HepG2 (cell line): ENCODE measurements at regions not wholly inside any gene's neighbourhood (a gene's known extent, or its start where the extent isn't known, plus 50 kb on each side); places are given as distances from the start of the nearest gene placed in this dataset.

Source experiments
- ATAC-seq: fragments of 200-7000 bp; cut with Tn5 transposase; 3 replicates; pipeline ENCODE4 v1.9.1; 2020; ENCODE audit warnings: mild to moderate bottlenecking, moderate library complexity
- BruUV-seq: library from RNA; stranded (reverse); fragments of 400-500 nt; replicated peaks from 2 replicates; lab custom pipeline; 2021; lab: Mats Ljungman, UMichigan
- CTCF ChIA-PET: fragments of 300-600 bp; formaldehyde crosslinking; extraction: SDS; loops from one replicate; lab custom pipeline; 2021; ENCODE audit warnings: low total read pairs, inconsistent platforms, low intra/inter-chr PET ratio; lab: Yijun Ruan, JAX
- POLR2A ChIA-PET: fragments of 350-600 bp; sonication (Branson Sonifier 250); formaldehyde crosslinking; loops from one replicate; lab custom pipeline; 2020; ENCODE audit warnings: antibody characterized with exemption, inconsistent platforms; lab: Yijun Ruan, JAX
- DNase-seq: peaks from one replicate; pipeline ENCODE4 v3.0.0-alpha.2; 2015; ENCODE audit warnings: low spot score
- FAIRE-seq: peaks from 3 replicates; lab custom pipeline; 2011; peaks lifted over from hg19 to GRCh38; lab: Jason Lieb, UNC
- H2AFZ ChIP-seq: one replicate; pipeline ENCODE4 v1.6.1; 2011; ENCODE audit warnings: low read length, inconsistent platforms
- H3K27ac ChIP-seq: fragments of 300-600 bp; 3 replicates; pipeline ENCODE4 v1.8.0; 2011; ENCODE audit warnings: mixed run types, mild to moderate bottlenecking, mixed read lengths, low read length, inconsistent platforms; ENCODE audit not compliant: insufficient read depth; ENCODE audit errors: extremely low read length
- H3K27me3 ChIP-seq, 2 experiments: fragments of 200-600 bp in 1 of 2; 2 replicates in 1 of 2; 3 replicates in 1 of 2; pipeline versions ENCODE4 v1.6.0 to v1.8.0; 2011; ENCODE audit warnings: low read length in 2 of 2, mild to moderate bottlenecking in 2 of 2, moderate library complexity in 2 of 2, inconsistent platforms in 1 of 2; ENCODE audit not compliant: insufficient read depth in 2 of 2, control insufficient read depth in 1 of 2
- H3K36me3 ChIP-seq, 2 experiments: fragments of 200-600 bp in 1 of 2; replicated peaks in 1 of 2; 2 replicates in 1 of 2; 3 replicates in 1 of 2; pipeline versions ENCODE4 v1.5.1 to v1.8.0; 2011; ENCODE audit warnings: low read length in 2 of 2, inconsistent platforms in 1 of 2; ENCODE audit not compliant: insufficient read depth in 2 of 2, control insufficient read depth in 1 of 2
- H3K4me1 ChIP-seq: 2 replicates; pipeline ENCODE4 v1.5.1; 2012; ENCODE audit warnings: low read length, inconsistent platforms; ENCODE audit not compliant: insufficient read depth
- H3K4me2 ChIP-seq: 2 replicates; pipeline ENCODE4 v1.6.0; 2011; ENCODE audit warnings: low read depth, low read length, inconsistent platforms
- H3K4me3 ChIP-seq, 3 experiments: fragments of 200-600 bp in 1 of 3; sonication (generic), shearing (Covaris generic) in 1 of 3; replicated peaks in 1 of 3; 2 replicates each; pipeline ENCODE4 v1.5.1; 2011 to 2016; ENCODE audit warnings: low read length in 3 of 3, inconsistent platforms in 2 of 3, low read depth in 2 of 3, mild to moderate bottlenecking in 2 of 3, control low read depth in 1 of 3, mixed read lengths in 1 of 3; ENCODE audit not compliant: insufficient read depth in 1 of 3
- H3K79me2 ChIP-seq: one replicate; pipeline ENCODE4 v1.6.1; 2011; ENCODE audit warnings: low read length, inconsistent platforms; ENCODE audit not compliant: insufficient read depth
- H3K9ac ChIP-seq: 2 replicates; pipeline ENCODE4 v1.6.0; 2011; ENCODE audit warnings: mild to moderate bottlenecking, low read depth, low read length, inconsistent platforms; ENCODE audit not compliant: insufficient read depth
- H3K9me3 ChIP-seq: 2 replicates; pipeline ENCODE4 v1.5.1; 2012; ENCODE audit warnings: mild to moderate bottlenecking, low read length
- H4K20me1 ChIP-seq: 2 replicates; pipeline ENCODE4 v1.6.0; 2011; ENCODE audit warnings: inconsistent platforms, mild to moderate bottlenecking, low read length, moderate library complexity; ENCODE audit not compliant: insufficient read depth
- ATF7 ChIP-seq, 2 experiments: fragments of 450-650 bp in 1 of 2; sonication (generic) in 1 of 2; formaldehyde crosslinking in 1 of 2; IDR thresholded peaks; 2 replicates each; pipeline versions ENCODE4 v1.4.0 to v1.6.1; 2016 to 2020; ENCODE audit warnings: antibody characterized with exemption in 1 of 2, mild to moderate bottlenecking in 1 of 2, missing genetic modification reagents in 1 of 2
- DDIT3 ChIP-seq: sonication (generic); formaldehyde crosslinking; IDR thresholded peaks from 2 replicates; pipeline ENCODE4 v1.4.0; 2020; ENCODE audit warnings: mild to moderate bottlenecking, missing genetic modification reagents
- STAT6 ChIP-seq: sonication (generic); formaldehyde crosslinking; IDR thresholded peaks from 2 replicates; pipeline ENCODE4 v1.4.0; 2020; ENCODE audit warnings: missing genetic modification reagents, mild to moderate bottlenecking, borderline replicate concordance
- WGBS: methylation state at CpG from one replicate; pipeline ENCODE4 v1.1.6; 2017; ENCODE audit warnings: low lambda C conversion rate; 5-methylcytosine and 5-hydroxymethylcytosine counted together
- in situ Hi-C: cut with HindIII; loops from 2 replicates; pipeline ENCODE4 v1.10.0; 2017; ENCODE audit warnings: low pct_unique_long_range_greater_than_20kb; ENCODE audit not compliant: extremely low pct_ligation_motif_present
- intact Hi-C: fragments of 100-400 bp; cut with micrococcal nuclease; formaldehyde crosslinking; loops from one replicate; pipeline ENCODE4 v1.10.0; 2022; ENCODE audit not compliant: unreplicated experiment

- no peak for TF ChIP-seq STAT6 (CRISPR knock-in tag)
These were observed 505.1 kb downstream of the FOXG1 start (continued) for GRCh38 chr14:29271669-29272068.

- CTCF ChIA-PET: no interaction called here
These were observed 506.9 kb downstream of the FOXG1 start for GRCh38 chr14:29273513-29273912.

More at GRCh38 chr14:29273513-29273912, 506.9 kb downstream of the FOXG1 start:
- no TSS peak for BruUV-seq
- Histone ChIP-seq H3K27ac (no peak overlapping the region), H3K4me2 (no peak overlapping the region), H3K4me3 (no peak overlapping the region), H3K4me1 (no peaks in the 10 kb centered on the region), H2AFZ (no peak overlapping the region), H3K9ac (no peak overlapping the region), H3K79me2 (no peaks in the 10 kb centered on the region), H4K20me1 (no peaks in the 10 kb centered on the region), H3K36me3 (no peaks in the 10 kb centered on the region), H3K9me3 (peaks cover 84% of the 10 kb centered on the region), H3K27me3 (no peaks in the 10 kb centered on the region)
- ATAC-seq: no peak
- intact Hi-C loops (no loop called here), in situ Hi-C loops (no loop called here)
- WGBS: 2% methylated on average over 1 of the region's 1 CpG
- DNase-seq: no peak
- FAIRE-seq: no peak
- POLR2A ChIA-PET: no interaction called here
- TF ChIP-seq ATF7 (IDR thresholded peaks at IDR 0.05) (peak; percentile 64), ATF7 (CRISPR knock-in tag; IDR thresholded peaks at IDR 0.05) (no peak), DDIT3 (CRISPR knock-in tag) (no peak)
